ENCODE measurements at regions not wholly inside any gene's neighbourhood (a gene's known extent, or its start where the extent isn't known, plus 50 kb on each side); places are given as distances from the start of the nearest gene placed in this dataset.

DNA sequence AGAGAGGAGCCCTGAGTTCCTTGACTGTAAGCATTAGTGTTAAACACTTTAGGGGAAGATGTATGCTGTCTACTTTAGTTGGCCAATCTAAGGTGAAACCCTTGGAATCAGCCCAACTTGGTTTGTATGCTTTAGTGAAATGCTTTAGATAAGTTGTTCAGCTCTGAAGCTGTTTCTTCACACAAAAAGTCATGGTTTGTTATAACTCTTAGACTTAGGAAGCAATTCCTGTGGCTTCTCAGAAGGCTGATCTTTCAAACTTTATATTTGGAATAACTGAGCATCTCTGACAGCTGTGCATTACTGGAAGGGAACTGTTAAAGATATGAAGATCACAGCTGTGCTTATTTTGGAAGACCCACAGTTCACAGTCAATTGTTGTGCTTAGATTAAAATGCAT lies 714.1 kb downstream of the FAT4 start:
- ATAC-seq (no peak), DNase-seq (ENCODE audit: low spot score) (no peak)
- intact Hi-C loops (cut with DNase I): no loop called here

DNA sequence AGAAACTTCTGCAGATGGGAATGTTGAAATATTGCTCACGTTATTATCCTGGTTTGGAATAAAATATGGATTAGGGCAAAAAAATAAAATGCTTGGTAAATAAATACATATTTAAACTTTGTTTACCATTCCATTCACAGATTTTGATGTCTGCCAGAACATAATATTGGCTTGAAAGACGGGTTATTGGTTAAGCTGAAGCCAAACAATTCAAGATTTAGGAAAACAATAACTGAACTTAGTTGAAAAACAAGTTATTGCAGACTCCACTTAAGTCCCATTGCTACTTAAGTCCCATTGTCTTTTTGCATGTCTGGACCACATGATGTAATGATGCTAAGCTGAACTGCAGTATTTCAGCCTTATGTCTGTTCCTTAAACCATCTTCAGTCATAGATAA lies 722.5 kb downstream of the FAT4 start:
- ATAC-seq: no peak
- intact Hi-C loops (cut with DNase I): no loop called here
- DNase-seq (ENCODE audit: low spot score): no peak

DNA sequence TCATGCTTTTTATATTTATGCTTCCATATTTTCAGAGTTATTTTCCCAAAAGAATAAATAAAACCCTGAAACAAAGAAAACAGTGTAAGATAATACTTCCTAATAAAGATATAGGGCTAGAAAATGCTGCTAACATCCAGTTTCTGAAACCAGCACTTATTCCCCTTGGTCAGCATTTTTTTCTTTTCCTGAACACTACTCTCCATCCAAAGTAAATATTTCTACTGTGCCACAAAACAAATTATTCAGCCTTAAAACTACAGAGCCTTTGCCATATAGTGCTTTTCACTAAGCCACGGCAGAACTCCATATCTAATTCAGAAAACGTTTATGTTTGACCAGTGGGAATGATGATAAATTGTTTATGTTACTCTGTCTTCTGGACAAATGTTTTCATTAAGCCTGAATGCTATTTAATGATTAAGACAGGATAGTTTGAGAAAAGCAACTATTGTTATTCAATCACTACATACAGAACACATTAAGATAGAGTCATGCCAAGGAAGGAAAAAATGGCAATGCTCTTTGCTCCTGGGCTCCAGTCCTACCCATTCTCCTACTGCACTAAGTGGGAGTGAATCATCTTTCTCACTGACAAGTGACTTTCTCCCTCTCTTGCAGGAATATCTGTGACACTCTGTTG lies 723.9 kb downstream of the FAT4 start:
- intact Hi-C loops (cut with DNase I): no loop called here
- no peak for DNase-seq (ENCODE audit: low spot score)
- no peak for ATAC-seq

DNA sequence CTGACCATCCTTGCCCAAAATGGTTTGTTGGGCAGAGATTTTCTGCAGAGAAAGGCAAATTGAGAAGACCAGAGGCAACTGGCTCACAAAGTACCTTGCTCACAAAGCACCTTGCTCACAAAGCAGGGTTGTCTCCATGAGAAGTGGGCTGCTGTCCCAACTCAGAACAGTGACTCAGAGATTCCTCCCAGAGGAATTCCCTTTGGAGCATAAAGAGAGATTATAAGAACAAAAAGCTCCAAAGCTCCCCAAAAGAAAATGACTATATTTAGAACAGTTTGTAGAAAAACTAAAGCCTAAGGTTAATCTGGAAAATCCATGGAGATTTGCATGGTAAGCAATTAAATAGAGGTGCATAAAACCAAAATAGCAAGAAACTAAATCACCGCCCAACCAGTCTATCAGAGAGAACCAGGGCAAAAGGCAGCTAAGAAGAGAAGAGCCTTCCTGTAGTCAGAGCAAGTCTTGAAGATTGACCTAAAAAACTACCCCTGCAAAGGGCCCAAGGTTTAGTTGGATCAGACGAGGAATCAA lies 731.4 kb downstream of the FAT4 start:
- intact Hi-C loops (cut with DNase I): no loop called here
- ATAC-seq (no peak), DNase-seq (ENCODE audit: low spot score) (no peak)

DNA sequence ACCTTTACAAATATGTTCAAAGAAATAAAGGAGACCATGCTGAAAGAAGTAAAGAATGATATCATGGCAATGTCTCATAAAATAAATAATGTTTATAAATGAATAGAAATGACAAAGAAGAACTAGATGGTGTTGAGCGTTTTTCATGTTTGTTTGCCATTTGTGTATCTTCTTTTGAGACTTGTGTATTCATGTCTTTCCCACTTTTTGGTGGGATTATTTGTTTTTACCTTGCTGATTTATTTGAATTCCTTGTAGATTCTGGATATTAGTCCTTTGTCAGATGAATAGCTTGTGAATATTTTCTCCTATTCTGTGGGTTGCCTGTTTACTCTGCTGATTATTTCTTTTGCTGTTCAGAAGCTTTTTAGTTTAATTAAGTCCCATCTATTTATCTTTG lies 732.4 kb downstream of the FAT4 start:
- DNase-seq (ENCODE audit: low spot score) (no peak), ATAC-seq (no peak)
- intact Hi-C loops (cut with DNase I): no loop called here

DNA sequence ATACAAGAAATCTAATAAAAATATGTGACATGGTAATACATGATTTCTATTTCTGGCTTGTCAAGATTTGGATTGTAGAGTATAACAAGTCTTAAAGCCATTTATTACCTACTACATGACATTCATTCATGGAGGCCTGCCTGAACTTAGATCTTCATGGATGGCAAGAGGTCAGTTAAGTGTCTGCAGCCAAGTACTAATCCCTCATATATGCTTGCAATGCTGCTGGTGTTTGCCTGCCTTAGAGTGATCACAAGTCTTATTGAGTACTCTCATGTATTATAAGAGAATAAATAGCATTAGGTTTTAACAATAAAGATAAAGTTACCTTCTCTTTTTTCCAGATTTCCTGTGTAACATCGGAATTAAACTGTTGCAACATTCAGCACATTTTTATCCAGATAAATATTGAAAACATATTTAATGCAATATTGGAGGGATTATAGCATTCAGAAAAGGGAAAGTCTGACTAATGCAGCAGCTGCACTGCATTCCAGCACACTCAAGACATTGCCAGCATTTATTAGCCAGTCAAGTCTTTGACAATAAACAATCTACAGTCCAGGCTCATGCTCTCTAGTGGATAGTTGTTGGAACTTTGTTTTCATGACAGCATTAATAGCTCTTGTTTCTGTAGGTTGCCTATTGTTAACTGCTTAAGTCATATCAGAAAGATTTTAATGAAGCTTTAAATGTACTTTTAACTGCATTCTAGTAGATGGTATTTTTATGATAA lies 737.1 kb downstream of the FAT4 start:
- intact Hi-C loops (cut with DNase I): no loop called here
- DNase-seq (ENCODE audit: low spot score) (no peak), ATAC-seq (peak; percentile 76)

DNA sequence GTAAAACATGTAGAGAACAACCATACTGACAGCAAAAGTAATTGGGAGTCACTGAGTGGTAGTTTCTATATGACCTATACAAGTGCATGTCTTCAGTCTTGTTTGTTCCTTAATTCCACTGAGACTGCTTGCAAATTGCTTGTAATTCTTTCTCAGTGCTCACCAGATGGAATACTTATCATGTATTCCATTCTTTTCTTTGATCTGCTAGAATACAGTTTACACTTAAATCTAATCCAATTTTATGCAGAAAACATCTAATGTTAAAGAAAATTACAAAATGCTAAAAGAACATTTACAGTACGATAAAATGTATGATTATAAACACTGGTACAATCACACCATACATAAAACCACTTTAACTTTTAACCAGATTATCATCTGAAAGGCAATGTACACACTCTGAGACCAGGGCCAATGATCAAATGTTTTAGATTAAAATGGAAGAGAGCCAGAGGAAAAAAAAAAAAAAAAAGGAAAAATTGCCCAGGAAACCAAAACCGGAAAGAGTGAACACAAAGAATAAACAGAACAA lies 741.4 kb downstream of the FAT4 start:
- intact Hi-C loops (cut with DNase I): no loop called here
- no peak for ATAC-seq
- no peak for DNase-seq (ENCODE audit: low spot score)

DNA sequence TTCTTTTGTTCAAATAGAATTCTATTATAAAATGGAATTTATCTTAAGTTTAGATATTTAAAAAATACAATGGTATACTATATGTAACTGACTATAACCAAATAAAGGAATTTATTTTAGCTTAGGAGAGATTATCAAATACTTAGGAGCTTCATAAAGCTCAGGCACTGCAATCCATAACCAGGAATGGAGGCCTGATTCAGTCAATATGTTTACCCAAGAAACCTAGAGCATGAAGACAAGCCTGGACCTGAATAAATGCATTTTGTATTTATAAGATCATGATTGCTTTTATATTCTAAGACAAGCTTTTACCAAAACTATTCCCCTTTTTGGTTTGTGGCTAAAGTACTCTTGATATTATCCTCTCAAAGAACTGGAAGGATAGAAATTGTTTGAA lies 742.6 kb downstream of the FAT4 start:
- intact Hi-C loops (cut with DNase I): no loop called here
- DNase-seq (ENCODE audit: low spot score) (no peak), ATAC-seq (no peak)

DNA sequence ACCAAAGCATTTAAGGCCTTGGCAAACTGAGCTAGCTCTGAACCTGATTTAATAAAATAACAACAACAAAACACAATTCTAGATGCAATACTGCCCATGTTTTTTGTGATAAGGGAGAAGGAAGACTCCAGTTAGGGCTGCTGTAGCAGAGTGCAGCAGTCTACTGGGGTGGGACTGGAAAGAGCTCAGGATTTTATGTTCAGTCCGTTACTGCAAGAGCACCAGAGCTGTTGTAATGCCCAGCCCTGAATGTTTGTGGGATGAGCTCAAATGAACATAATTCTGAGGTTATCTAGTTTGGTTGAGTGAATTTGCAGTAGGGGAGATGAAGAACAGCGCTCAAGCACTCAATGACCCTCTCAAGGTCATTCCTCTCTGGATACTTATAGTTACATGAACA lies 743.8 kb downstream of the FAT4 start:
- no peak for ATAC-seq
- intact Hi-C loops (cut with DNase I): no loop called here
- no peak for DNase-seq (ENCODE audit: low spot score)

DNA sequence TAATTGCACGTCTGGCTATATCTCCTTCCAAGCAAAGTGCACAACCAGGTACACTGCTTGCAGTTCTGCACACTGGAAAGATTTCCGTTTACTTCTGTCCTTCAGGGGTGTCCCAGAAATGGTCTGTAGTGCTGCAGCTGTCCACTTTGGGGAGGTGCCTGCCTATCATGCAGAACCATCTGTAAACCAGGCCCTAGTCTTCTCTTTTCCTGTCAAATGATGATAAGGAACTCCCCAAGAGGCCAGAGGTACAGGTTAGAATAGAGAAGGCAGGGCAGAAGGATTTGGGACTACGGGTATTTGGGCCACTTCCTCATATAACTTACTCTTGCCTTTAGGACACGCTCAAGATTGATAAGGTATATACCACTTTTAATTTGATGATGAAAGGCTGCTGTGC lies 746.9 kb downstream of the FAT4 start:
- DNase-seq (ENCODE audit: low spot score): no peak
- no peak for ATAC-seq
- intact Hi-C loops (cut with DNase I): no loop called here

DNA sequence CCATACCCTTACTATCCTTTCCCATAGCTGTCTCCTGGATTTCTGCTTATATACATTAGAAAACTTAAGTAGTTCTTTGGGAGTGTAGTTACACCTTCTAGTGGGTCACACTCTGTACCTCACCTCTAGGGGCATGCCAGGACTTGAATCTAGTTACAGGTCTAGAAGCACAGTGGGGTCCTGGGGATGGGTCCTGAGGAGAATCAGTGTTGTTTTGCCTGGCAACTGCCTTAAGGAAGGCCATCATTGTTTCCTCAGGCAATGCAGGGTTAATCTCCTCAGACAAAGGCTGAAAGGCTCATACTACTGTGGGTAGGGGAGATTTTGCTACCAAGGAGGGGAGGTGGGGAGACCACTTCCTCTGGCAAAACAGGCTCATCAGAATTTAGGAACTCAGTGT lies 750.3 kb downstream of the FAT4 start:
- DNase-seq (ENCODE audit: low spot score): no peak
- intact Hi-C loops (cut with DNase I): no loop called here
- ATAC-seq: no peak

DNA sequence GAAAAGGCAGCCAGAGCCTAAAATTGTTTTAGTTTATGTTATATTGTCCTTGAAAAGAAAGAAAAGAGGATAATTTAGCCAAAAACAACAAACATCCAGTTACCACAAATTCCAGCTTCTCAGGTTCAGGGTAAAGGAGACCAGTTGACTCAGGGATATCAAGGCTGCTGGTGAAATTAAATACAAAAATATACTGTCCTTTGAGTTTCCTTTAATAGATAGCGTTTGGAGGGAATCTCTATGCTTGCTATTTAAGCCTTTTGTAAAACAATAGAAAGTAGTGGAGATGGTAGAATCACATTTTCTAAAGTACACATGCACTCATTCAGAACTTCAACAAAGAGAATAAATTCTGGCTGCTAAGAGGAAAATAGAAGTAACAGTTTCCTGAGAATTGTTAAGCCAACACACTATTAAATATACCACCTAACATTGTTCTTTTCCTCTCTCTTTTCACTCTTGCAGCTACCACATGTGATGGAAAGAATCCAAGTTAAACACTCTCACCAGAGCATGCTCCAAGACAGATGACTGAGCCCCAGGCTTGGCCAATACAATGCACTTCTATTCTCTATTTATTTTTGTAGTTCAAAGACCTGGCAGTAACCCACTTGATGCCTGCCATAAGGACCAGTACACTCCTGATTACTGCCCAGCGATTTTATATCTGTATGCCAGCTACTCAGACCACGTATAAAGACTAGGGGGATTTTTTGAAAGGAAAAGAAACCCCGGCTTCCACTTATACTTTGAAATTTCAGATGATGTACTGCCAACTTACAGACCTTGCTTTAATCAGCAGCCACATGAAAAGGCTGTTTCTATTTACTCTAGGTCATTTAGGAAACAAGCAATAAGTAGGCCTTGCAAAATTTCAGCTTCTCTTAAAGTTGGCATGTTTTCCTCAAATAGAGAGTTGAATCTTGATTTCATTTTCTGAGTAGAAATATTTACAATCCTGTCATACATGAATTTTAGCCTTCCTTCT lies 756.9 kb downstream of the FAT4 start:
- intact Hi-C loops (cut with DNase I): no loop called here
- ATAC-seq: peak; percentile 82
- DNase-seq (ENCODE audit: low spot score): no peak

DNA sequence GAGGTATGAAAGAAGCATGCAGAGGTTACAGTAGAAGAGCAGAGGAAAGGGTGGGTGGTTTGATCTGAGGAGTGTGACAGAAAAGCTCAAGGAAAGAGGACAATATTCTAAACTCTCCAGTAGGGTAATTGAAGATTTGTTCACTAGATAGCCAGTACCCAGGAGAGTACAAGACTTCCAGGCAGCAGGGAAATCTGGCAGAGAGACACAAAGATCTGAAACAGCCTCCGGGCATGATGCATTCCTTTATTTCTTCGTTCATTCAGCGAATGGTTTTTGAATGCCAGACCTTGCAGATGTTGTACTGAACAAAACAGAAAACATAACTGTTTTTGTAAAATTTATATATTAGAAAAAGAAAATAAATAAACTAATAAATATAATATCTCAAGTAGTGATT lies 766.6 kb downstream of the FAT4 start:
- intact Hi-C loops (cut with DNase I): no loop called here
- no peak for DNase-seq (ENCODE audit: low spot score)
- ATAC-seq: peak; percentile 24

DNA sequence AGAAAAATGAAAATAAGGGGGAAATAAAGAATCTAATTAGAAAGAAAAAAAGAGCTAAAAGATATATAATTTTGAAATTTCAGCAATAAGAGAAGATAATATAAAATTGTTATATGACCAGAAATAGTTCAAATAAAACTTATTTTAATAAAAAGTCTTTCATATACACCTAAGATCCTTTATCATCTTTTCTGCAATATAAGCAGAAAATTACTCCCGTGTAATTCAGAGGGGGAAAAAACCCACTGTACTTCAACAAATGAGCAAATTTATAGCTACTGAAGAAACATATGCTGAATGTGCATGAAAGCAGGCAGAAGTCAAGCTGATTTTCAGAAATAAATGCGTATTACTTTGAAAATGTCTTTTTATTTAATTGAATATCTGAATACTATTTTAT lies 771.3 kb downstream of the FAT4 start:
- intact Hi-C loops (cut with DNase I): no loop called here
- DNase-seq (ENCODE audit: low spot score) (no peak), ATAC-seq (no peak)

DNA sequence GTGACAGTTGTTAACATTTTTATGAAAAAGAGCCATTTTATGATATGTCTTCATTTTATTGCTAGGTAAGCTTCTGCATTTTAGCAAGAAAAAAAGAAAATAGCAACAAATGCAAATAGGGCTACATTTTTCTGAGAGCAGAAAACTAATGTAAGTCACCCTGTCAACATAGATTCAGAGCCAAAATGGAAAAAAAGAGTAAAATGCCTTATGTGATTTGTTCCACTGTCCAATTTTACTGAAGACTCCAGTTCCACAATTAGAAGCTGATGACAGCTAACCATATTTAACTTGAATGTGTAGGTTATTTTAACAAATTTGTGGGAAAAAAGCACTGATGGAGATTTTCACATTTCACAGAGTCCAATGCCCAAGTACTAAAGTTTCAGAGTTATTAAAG lies 772.3 kb downstream of the FAT4 start:
- DNase-seq (ENCODE audit: low spot score) (no peak), ATAC-seq (no peak)
- intact Hi-C loops (cut with DNase I): no loop called here

DNA sequence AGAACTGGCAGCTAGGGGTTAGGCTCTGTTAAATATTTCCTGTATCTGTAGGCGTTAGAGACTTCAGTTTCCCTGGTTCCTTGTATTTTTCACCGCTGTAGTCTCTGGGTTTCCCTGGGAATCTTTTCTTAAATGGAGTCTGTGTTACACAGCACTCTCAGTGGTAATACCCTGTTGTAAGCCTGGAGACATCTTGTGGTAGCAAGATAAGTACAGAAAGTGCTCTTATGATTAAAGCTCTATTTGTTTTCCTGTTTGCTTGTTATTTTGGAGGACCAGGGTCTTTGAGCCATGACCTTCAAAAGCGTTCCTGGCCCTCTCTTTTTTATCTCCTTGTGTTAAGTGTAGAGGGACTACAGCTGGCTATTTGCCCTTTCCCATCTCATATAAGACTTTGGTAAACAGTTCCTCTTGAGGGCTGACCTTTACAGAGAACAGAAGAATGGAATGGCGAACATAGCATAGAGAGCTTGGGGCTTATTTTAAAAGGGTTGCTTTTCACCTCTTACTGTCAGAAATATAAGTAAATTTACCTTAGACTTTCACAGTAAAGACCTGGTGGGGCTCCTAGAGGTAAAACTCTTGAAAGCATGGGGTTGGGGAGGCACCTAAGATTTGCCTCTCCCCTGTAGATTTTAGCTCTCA lies 782.5 kb downstream of the FAT4 start:
- DNase-seq (ENCODE audit: low spot score) (no peak), ATAC-seq (no peak)
- intact Hi-C loops (cut with DNase I): no loop called here

DNA sequence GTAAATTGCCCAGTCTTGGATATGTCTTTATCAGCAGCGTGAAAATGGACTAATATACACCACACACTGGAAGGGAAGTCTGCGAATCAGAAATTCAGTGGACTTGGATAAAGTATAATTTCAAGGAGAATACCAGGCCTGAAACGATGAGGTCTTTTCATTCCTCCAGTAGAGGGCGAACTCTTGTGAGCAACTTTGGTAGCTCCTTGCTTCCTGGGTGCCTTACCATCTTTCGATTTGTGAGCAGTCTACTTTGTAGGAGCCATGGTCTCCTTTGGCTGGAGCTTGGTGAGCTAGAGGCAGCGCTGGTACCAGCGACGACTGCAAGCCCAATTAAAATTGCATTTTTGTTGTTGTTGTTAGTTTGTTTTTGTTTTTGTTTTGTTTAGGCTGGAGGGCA lies 791.9 kb downstream of the FAT4 start:
- intact Hi-C loops (cut with DNase I): no loop called here
- ATAC-seq: no peak
- no peak for DNase-seq (ENCODE audit: low spot score)

DNA sequence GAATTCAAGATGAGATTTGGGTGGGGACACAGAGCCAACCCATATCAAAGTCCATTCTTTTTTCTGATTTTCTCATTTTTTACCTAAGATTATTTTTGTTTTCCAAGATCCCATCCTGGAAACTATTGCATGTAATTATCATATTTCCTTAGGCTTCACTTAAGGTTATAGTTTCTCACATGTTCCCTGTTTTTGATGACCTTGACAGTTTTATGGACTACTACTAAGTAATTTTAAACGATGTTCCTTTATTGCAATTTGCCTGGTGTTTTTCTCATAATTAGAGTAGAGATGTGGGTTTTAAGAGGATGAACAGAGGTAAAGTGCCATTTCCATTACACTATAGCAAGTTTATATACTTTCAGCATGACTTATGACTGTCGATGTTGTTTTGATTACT lies 795.1 kb downstream of the FAT4 start:
- intact Hi-C loops (cut with DNase I): no loop called here
- DNase-seq (ENCODE audit: low spot score): no peak

DNA sequence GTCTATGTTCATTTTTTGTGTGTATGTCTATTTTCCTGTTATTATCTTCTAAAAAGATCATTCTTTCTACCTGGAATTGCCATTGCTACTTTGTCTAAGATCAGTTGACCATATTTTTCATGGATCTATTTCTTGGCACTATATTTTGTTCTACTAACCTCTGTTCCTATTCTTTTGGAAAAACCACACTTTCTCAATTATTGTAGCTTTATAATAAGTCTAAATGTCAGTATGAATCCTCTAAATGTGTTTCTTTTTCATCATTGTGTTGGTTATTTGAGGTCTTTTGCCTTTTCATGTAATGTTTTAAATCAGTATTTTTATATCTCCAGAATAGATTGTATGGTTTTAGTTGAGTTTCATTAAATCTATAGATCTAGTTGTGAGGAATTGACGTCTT lies 798.3 kb downstream of the FAT4 start:
- intact Hi-C loops (cut with DNase I): no loop called here
- ATAC-seq (no peak), DNase-seq (ENCODE audit: low spot score) (no peak)

More for the DNA sequence above, 795.1 kb downstream of the FAT4 start:
- no peak for ATAC-seq

Measured in sciatic nerve (tissue), 2 donors.